B cell (primary cell): ENCODE measurements at regions not wholly inside any gene's neighbourhood (a gene's known extent, or its start where the extent isn't known, plus 50 kb on each side); places are given as distances from the start of the nearest gene placed in this dataset.

Experiments
- CTCF ChIP-seq: fragments of 200-600 bp; IDR thresholded peaks from one replicate; pipeline ENCODE4 v1.8.0; 2022; ENCODE audit warnings: antibody characterized with exemption, mild to moderate bottlenecking
- EZH2 ChIP-seq: IDR thresholded peaks from 2 replicates; pipeline ENCODE4 v1.6.1; 2012; ENCODE audit warnings: borderline replicate concordance, low read depth, mild to moderate bottlenecking, moderate library complexity, low read length; ENCODE audit not compliant: insufficient read depth, poor library complexity, severe bottlenecking

DNA sequence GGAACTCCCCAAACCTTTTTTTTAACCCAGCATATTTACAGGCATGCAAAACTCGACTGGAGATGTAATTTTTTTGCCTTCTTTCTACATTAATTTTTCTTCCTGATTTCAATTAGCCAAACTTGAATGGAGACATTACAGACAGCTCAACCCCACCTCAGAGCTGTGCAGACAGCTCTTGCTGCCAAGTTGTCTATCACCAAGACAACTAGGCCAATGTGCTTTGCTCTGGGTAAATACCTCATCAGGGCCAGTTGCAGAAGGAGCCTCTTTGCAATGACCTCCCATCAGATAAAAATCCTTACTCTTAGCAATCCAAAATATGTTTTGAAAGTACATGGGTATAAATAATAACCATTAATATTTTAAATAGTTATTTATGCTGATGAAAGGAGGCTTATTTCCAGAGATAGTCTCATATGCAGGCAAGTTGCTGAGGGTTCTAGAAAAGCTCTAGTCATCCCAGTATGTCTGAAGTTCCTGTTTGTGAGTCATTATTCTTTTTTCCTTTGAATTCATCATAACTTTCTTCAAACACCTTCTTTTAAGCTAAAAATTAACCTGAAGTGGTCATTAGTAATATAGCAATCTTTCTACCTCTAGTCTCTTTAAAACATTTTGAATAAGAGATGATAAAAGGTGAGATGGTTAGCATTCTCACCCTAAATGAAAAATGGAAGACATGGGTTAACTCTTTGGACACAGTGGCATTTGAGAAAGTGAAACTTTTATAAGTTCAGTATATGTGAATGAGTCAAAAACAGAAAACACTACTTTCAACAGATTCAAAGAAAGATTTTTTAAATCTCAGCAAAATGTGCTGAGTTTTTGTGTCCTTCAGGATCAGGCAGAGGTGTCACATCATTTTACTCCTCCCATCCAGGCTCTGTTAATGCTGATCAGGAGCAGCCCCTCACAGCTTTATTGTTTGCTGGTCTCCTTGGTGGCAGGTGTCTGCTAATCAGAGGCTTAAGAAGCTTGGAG, 475.5 kb upstream of the FGF16 start:
- TF ChIP-seq CTCF (no peak), EZH2 (no peak)
